ENCODE measurements at regions not wholly inside any gene's neighbourhood (a gene's known extent, or its start where the extent isn't known, plus 50 kb on each side); places are given as distances from the start of the nearest gene placed in this dataset.

DNA sequence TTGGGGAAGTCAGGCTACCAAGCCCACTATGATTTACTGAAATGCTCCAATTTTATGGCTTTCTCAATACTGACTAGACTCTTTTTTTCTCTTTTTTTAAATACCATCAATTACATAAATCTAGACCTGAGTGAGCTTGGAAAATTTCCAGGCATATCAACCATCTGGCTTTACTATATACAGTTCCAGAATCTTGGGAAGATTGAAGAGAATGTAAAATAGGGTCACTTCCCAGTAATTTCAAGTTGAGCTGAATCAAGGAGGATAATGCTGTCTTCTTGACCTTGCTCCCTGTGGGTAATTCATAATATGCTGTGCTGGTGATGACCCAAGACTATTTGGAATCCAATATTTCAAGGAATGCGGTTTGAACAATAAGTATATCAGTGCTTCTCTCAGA is 108.1 kb downstream of the MAP3K21 start:
- H3K4me1 ChIP-seq (ENCODE audit: insufficient read depth), result no peaks in the 10 kb centered on the region
- WGBS, result 38% methylated on average over 1 of the region's 1 CpG
- H3K27ac ChIP-seq (ENCODE audit: low read depth), result no peak overlapping the region
- DNase-seq (ENCODE audit: extremely low spot score), result no peak
- no peak overlapping the region for H3K4me3 ChIP-seq (ENCODE audit: low read depth, low read length)
- H3K36me3 ChIP-seq (ENCODE audit: insufficient read depth), result no peaks in the 10 kb centered on the region

DNA sequence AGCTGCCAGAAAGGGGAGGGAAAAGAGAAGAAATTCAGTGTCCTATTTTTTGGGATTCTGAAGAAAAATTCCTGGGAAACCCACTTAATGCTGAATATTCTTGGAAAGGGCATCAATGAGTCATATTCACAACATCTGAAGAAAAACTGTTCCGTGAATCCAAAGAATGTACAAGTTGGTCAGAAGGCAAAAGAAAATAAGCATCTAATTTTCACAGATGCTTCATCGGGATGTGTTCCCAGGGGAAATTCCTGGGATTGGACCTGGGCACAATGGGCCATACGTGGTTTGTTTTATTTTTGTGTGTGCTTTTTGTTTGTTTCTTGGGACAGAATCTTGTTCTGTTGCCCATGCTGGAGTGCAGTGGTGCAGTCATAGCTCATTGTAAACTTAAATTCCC is 112.2 kb downstream of the MAP3K21 start:
- no peak overlapping the region for H3K27ac ChIP-seq (ENCODE audit: low read depth)
- no peak for DNase-seq (ENCODE audit: extremely low spot score)
- H3K4me3 ChIP-seq (ENCODE audit: low read depth, low read length), result no peak overlapping the region
- H3K36me3 ChIP-seq (ENCODE audit: insufficient read depth), result no peaks in the 10 kb centered on the region
- no peaks in the 10 kb centered on the region for H3K4me1 ChIP-seq (ENCODE audit: insufficient read depth)
- 57% methylated on average over 3 of the region's 3 CpGs for WGBS

DNA sequence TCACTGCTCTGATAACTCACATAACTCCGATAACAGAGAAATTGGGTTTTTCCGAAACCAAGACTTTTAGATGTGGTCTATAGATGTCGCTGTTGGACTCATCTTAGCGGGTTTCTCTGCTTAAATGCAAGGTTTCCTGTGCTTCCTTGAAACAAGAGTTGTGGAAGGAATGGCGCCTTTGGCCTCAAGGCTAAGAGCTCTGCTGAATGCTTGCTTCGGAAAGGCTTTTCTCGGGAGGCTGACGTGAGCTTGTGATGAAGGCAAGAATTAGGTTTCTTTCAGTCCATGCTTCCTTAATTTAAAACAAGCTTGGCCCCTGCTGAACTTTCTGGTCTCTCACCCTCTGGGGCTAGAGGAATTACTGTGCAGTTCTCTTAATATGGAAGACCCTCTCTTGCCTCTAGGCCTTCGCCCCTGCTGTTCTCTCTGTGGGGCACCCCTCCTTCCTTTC is 113.5 kb downstream of the MAP3K21 start:
- WGBS, result 14% methylated on average over 9 of the region's 9 CpGs
- H3K27ac ChIP-seq (ENCODE audit: low read depth), result no peak overlapping the region

DNA sequence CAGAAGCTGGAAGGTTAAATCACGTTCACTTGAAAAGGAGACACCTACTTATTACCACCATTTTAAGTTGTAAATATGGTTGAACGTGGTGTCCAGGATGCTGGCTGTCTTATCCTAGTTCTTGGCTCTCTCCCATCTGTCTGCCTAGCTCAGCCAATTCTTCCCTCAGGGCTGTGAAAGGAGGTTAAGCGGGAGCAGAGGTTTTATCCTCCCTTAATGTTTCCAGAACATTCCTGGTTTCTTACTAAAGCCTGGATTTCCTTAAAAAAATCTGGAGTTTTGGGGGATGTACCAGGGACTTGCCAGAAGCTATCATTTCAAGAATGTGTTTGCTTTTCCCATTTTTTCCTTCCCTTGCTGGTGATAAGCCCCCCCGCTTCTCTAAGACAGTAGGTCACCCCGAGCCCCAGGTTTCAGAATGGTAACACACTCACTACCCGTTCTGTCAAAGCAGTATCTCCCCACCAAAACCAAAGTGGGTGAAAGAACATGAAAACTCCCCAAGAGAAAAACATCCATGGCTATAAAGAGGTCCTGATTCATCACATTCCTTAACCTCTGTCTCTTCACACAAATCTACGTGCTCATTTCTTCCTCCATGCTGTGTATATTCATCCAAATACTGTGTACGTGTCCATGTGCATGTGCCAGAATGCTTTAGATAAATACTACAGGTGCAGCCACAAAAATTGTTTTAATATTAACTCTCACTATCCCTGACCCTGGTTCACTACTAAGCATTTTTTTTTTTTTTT is 114.7 kb downstream of the MAP3K21 start:
- no peak for DNase-seq (ENCODE audit: extremely low spot score)
- no peak overlapping the region for H3K27ac ChIP-seq (ENCODE audit: low read depth)
- no peaks in the 10 kb centered on the region for H3K4me1 ChIP-seq (ENCODE audit: insufficient read depth)
- WGBS, result 40% methylated on average over 8 of the region's 8 CpGs
- H3K4me3 ChIP-seq (ENCODE audit: low read depth, low read length), result no peak overlapping the region
- H3K36me3 ChIP-seq (ENCODE audit: insufficient read depth), result no peaks in the 10 kb centered on the region

More for the DNA sequence above, 113.5 kb downstream of the MAP3K21 start:
- Histone ChIP-seq H3K4me3 (ENCODE audit: low read depth, low read length) (no peak overlapping the region), H3K36me3 (ENCODE audit: insufficient read depth) (no peaks in the 10 kb centered on the region), H3K4me1 (ENCODE audit: insufficient read depth) (no peaks in the 10 kb centered on the region)
- DNase-seq (ENCODE audit: extremely low spot score), result peak; percentile 40

DNA sequence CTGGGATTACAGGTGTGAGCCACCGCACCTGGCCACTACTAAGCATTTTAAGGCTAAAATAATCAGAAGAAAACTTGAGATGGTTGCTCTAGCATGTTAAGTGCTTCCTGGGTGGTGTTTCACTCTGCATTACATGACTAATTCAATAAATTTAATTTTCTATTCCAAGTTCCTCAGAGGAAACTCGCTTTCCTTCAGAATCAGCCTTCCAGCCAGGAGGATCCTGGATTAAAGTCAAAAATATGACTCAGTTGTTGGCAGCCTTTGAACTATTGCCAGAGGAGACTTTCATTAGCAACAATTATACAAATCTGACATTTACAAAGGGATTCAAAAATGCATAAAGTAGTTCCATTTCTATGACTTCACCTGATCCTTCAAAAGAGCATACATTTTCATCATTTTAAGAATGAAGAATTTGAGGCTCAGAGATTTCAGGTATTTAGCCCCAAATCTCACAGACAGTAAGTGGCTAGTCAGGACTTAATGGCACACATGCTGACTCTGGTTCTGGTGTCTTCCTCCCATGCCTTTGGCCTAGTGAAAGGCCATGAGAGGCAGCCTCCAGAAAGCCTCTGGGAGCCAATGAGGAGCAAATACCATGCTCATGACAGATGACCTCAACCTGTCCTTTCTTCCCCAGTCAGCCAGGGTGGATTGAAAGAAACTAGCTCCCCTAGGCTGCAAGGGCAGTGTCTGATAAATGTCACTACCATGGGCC is 115.7 kb downstream of the MAP3K21 start:
- Histone ChIP-seq H3K4me3 (ENCODE audit: low read depth, low read length) (no peak overlapping the region), H3K27ac (ENCODE audit: low read depth) (no peak overlapping the region), H3K4me1 (ENCODE audit: insufficient read depth) (no peaks in the 10 kb centered on the region), H3K36me3 (ENCODE audit: insufficient read depth) (no peaks in the 10 kb centered on the region)
- no peak for DNase-seq (ENCODE audit: extremely low spot score)
- 49% methylated on average over 2 of the region's 2 CpGs for WGBS

DNA sequence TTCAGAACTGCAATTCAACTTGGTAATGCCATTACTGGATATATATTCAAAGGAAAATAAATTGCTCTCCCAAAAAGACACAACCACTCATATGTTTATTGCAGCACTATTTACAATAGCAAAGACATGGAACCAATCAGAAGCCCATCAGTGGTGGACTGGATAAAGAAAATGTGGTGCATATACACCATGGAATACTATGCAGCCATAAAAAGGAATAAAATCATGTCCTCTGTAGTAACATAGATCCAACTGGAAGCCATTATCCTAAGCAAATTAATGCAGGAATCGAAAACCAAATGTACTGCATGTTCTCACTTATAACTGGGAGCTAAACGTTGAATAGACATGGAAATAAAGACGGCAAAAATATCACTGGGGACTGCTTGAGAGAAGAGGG is 117.0 kb downstream of the MAP3K21 start:
- DNase-seq (ENCODE audit: extremely low spot score), result no peak
- 95% methylated on average over 3 of the region's 3 CpGs for WGBS
- H3K4me3 ChIP-seq (ENCODE audit: low read depth, low read length), result no peak overlapping the region
- no peaks in the 10 kb centered on the region for H3K36me3 ChIP-seq (ENCODE audit: insufficient read depth)
- H3K4me1 ChIP-seq (ENCODE audit: insufficient read depth), result no peaks in the 10 kb centered on the region
- H3K27ac ChIP-seq (ENCODE audit: low read depth), result no peak overlapping the region

DNA sequence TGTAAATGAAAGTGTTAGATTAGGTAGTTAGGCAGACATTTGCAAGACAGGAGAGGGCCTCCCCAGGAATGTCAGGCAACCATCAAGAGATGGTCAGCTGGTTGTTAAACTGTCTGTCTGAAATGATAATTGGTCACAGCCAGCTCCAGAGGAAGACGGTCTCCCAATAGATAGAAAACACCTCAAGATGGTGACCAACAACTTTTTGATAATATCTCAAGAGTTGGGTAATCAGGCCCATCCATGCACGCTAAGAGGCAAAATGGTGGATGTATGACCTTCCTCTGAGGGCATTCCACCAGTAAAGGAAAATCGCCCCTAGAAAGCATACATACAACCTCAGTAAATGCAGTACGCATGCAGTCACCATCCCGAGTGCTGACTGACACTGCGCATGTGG is 118.2 kb downstream of the MAP3K21 start:
- H3K36me3 ChIP-seq (ENCODE audit: insufficient read depth), result no peaks in the 10 kb centered on the region
- no peak for DNase-seq (ENCODE audit: extremely low spot score)
- no peak overlapping the region for H3K27ac ChIP-seq (ENCODE audit: low read depth)
- no peak overlapping the region for H3K4me3 ChIP-seq (ENCODE audit: low read depth, low read length)
- WGBS, result 96% methylated on average over 6 of the region's 6 CpGs
- no peaks in the 10 kb centered on the region for H3K4me1 ChIP-seq (ENCODE audit: insufficient read depth)

DNA sequence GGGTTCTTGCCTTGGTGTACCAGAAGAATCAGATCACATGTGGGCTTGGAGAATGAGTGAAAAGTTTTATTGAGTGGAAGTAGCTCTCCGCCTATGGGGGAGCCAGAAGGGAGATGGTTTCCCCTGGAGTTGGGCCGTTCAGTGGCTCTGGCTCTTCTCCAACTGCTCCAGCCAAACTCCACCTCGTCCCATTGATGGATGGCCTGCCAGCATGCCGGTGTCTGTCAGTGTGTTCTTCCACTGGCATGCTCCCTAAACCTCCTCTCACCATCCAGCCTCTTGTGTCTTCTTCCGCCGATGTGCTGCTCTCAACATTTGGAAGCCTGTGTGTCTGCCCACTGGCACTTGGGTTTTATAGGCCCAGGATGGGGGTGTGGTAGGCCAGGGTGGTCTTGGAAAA is 119.4 kb downstream of the MAP3K21 start:
- WGBS, result 80% methylated on average over 6 of the region's 6 CpGs
- Histone ChIP-seq H3K4me3 (ENCODE audit: low read depth, low read length) (no peak overlapping the region), H3K27ac (ENCODE audit: low read depth) (no peak overlapping the region), H3K4me1 (ENCODE audit: insufficient read depth) (no peaks in the 10 kb centered on the region), H3K36me3 (ENCODE audit: insufficient read depth) (no peaks in the 10 kb centered on the region)
- no peak for DNase-seq (ENCODE audit: extremely low spot score)

DNA sequence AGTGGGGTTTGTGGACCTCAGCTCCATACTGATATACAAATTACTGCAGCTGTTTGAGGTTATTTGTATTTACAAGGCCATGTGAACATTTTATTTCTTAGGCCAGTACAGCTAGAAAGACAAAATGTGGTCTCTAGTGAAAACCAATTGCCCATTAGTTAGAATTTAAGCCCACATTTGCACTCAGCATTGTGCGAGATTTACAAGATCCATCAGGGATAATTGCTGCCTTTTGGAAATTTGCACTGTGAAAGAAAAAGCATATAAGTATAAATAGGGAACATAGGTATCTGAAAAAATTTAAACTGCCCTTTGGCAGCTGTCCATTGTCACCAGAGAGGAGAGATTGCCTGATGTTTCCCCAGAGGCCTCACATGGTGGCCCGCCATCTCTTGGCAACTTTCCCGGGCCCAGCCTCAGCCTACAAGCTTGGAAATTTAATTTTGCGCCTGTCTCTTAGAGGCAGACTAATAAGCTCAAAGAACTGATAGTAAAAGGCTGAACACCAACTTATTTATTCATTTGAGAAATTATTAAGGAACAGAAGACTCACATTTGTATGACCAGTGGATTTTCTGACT is 120.7 kb downstream of the MAP3K21 start:
- DNase-seq (ENCODE audit: extremely low spot score), result no peak
- Histone ChIP-seq H3K36me3 (ENCODE audit: insufficient read depth) (no peaks in the 10 kb centered on the region), H3K4me3 (ENCODE audit: low read depth, low read length) (no peak overlapping the region), H3K4me1 (ENCODE audit: insufficient read depth) (no peaks in the 10 kb centered on the region), H3K27ac (ENCODE audit: low read depth) (no peak overlapping the region)
- 68% methylated on average over 4 of the region's 4 CpGs for WGBS

DNA sequence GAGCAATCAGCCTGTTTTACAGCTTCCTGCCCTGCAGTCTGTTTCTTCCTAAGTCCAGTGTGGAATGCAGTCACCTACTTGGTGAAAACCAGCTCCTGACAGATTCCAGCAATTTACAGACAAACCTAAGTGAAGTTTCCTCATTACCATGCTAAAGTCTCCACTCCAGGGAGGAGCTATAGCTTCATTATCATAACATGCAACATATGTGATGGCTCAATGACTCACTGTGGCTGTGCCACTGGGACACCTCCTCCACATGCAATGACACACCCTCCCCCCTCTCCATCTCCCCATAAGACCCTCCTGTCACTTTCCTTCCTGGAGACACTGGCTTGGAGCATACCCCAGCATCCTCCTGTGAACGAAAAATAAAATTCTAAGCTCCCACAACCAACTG is 125.2 kb downstream of the MAP3K21 start:
- DNase-seq (ENCODE audit: extremely low spot score), result no peak
- no peak overlapping the region for H3K27ac ChIP-seq (ENCODE audit: low read depth)
- no peaks in the 10 kb centered on the region for H3K36me3 ChIP-seq (ENCODE audit: insufficient read depth)
- H3K4me3 ChIP-seq (ENCODE audit: low read depth, low read length), result no peak overlapping the region
- 83% methylated on average over 1 of the region's 1 CpG for WGBS
- no peaks in the 10 kb centered on the region for H3K4me1 ChIP-seq (ENCODE audit: insufficient read depth)

DNA sequence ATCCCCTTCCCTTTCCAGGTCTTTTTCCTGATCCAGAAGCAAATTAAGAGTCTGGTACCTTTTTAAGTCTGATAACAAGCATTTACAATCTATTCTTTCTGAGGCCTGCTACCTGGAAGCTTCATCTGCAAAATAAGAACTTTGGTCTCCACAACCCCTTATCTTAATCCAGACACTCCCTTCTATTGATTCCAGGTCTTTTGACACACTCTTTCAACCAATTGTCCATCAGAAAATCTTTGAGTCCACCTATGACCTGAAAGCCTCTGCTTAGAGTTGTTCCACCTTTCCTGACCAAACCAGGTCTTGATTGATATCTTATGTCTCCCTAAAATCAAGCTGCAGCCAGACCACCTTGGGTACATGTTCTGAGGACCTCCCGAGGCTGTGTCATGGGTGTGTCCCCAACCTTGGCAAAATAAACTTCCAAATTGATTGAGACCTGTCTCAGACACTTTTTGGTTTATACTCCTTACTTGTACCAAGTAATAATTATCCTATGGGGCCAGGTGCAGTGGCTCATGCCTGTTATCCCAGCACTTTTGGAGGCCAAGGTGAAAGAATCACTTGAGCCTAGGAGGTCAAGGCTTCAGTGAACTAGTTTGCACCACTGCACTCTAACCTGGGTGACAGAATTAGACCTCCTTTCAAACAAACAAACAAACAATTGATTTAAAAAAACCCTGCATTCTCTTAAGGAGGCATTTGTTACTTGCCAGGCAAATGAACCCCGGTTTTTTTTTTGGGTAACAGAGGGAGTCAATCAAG is 126.1 kb downstream of the MAP3K21 start:
- no peak overlapping the region for H3K27ac ChIP-seq (ENCODE audit: low read depth)
- no peak overlapping the region for H3K4me3 ChIP-seq (ENCODE audit: low read depth, low read length)
- H3K36me3 ChIP-seq (ENCODE audit: insufficient read depth), result no peaks in the 10 kb centered on the region
- no peaks in the 10 kb centered on the region for H3K4me1 ChIP-seq (ENCODE audit: insufficient read depth)
- WGBS, result 74% methylated on average over 2 of the region's 2 CpGs
- DNase-seq (ENCODE audit: extremely low spot score), result no peak

DNA sequence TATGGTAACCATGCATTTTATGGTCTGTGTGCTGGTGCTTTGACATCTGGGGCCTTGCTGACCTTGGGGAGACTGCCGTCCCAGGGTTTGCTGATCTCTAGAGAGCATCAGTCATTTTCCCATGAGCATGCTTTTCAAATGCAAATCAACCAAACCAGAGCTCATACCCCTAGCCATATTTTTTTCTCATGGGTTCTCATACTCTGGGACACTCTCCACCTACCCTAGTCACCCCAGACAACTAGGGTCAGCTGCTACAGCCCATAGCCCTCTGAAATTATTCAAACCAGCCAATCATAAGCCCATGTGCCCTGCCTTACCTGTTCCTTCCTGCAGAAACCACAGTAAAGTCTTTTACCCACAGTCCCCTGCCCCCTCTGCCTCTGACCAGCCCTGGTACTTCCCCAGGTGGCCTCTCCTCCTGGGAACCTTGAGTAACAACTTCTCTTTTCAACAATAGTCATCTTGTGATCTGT is 132.0 kb downstream of the MAP3K21 start:
- Histone ChIP-seq H3K36me3 (ENCODE audit: insufficient read depth) (no peaks in the 10 kb centered on the region), H3K4me1 (ENCODE audit: insufficient read depth) (no peaks in the 10 kb centered on the region), H3K4me3 (ENCODE audit: low read depth, low read length) (no peak overlapping the region), H3K27ac (ENCODE audit: low read depth) (no peak overlapping the region)
- WGBS, result 77% methylated on average over 1 of the region's 1 CpG
- no peak for DNase-seq (ENCODE audit: extremely low spot score)

DNA sequence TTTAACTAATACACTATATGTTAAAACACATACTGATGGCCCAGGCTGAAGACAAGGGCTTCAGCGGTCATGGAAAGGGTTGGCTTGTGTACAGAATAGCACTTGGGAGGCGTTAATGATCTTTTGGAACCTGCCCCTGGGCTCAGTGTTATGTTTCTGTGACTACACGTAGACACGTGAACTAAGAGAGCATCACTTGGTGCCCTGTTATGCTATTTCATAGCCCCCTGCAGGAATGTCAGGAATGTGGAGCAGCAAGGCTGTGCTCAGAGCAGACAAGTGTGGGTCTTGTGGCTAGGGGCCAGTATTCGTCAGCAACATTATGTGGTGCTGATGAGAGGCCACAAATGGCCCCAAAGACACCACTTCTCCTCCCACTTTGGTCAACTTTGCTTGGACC is 132.4 kb downstream of the MAP3K21 start:
- no peak for DNase-seq (ENCODE audit: extremely low spot score)
- WGBS, result 49% methylated on average over 5 of the region's 5 CpGs
- no peaks in the 10 kb centered on the region for H3K4me1 ChIP-seq (ENCODE audit: insufficient read depth)
- H3K36me3 ChIP-seq (ENCODE audit: insufficient read depth), result no peaks in the 10 kb centered on the region
- H3K27ac ChIP-seq (ENCODE audit: low read depth), result no peak overlapping the region
- H3K4me3 ChIP-seq (ENCODE audit: low read depth, low read length), result no peak overlapping the region

Data from urinary bladder (tissue), 3 donors.